Uterus (tissue), 2 donors: ENCODE measurements at regions not wholly inside any gene's neighbourhood (a gene's known extent, or its start where the extent isn't known, plus 50 kb on each side); places are given as distances from the start of the nearest gene placed in this dataset.

ENCODE experiments used
- POLR2A ChIP-seq, 2 donors: fragments of 450-650 bp; IDR thresholded peaks; one replicate each; pipeline ENCODE4 v1.6.1; 2016; ENCODE audit warnings: antibody characterized with exemption in 2 of 2, mild to moderate bottlenecking in 1 of 2, moderate library complexity in 1 of 2
- TF ChIP-seq, protein P1 (sequence below), 4 experiments: fragments of 200-600 bp in 2 of 4; fragments of 450-650 bp in 2 of 4; sonication (generic) in 2 of 4; IDR thresholded peaks; one replicate each; pipeline ENCODE4 v1.5.1; 2016 to 2019; ENCODE audit warnings: antibody characterized with exemption in 4 of 4, mild to moderate bottlenecking in 2 of 4, moderate library complexity in 1 of 4

DNA sequence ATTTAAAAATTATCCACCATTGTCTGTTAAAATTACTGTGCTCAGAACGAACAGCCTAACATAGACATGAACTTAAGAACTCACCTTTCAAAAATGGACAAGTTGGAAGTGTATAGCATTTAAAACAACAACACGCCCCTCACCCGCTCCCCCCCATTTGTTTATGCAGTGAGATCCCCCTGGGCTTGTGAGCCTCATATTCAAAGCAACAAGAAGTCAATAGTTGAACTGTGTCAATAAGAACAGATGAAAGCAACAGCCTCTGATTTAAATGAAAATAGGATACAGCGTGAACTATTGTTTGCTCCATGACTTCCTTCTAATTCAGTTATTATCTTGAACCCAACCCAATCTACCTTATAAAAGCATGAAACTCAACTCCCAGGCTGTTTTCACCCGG is 314.2 kb downstream of the BLID start:
- no peak for TF ChIP-seq POLR2A (IDR thresholded peaks at IDR 0.05)
- TF ChIP-seq, protein P1, sequence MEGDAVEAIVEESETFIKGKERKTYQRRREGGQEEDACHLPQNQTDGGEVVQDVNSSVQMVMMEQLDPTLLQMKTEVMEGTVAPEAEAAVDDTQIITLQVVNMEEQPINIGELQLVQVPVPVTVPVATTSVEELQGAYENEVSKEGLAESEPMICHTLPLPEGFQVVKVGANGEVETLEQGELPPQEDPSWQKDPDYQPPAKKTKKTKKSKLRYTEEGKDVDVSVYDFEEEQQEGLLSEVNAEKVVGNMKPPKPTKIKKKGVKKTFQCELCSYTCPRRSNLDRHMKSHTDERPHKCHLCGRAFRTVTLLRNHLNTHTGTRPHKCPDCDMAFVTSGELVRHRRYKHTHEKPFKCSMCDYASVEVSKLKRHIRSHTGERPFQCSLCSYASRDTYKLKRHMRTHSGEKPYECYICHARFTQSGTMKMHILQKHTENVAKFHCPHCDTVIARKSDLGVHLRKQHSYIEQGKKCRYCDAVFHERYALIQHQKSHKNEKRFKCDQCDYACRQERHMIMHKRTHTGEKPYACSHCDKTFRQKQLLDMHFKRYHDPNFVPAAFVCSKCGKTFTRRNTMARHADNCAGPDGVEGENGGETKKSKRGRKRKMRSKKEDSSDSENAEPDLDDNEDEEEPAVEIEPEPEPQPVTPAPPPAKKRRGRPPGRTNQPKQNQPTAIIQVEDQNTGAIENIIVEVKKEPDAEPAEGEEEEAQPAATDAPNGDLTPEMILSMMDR (IDR thresholded peaks at IDR 0.05): no peak
